ENCODE measurements at regions not wholly inside any gene's neighbourhood (a gene's known extent, or its start where the extent isn't known, plus 50 kb on each side); places are given as distances from the start of the nearest gene placed in this dataset.

- 54% methylated on average over 4 of the region's 4 CpGs for WGBS (ENCODE audit: missing lambda C conversion rate)
- CTCF ChIA-PET: no interaction called here
- no peak overlapping the region for H3K4me3 ChIP-seq
- no peak for ATAC-seq
- H3K9me3 ChIP-seq: no peaks in the 10 kb centered on the region
- TF ChIP-seq FOXS1 (CRISPR knock-in tag; IDR thresholded peaks at IDR 0.05) (no peak), SREBF2 (IDR thresholded peaks at IDR 0.05) (no peak), CTCF (IDR thresholded peaks at IDR 0.05) (no peak), ELK1 (IDR thresholded peaks at IDR 0.05; ENCODE audit: low read depth, low read length) (no peak), FOSL2 (IDR thresholded peaks at IDR 0.05) (no peak), FOSL2 (CRISPR knock-in tag; IDR thresholded peaks at IDR 0.05) (no peak), JUN (IDR thresholded peaks at IDR 0.05) (no peak), HOXB13 (CRISPR knock-in tag; IDR thresholded peaks at IDR 0.05; ENCODE audit: low read depth) (no peak), ZNF302 (CRISPR knock-in tag; IDR thresholded peaks at IDR 0.05) (no peak), HES2 (IDR thresholded peaks at IDR 0.05) (no peak), JUNB (IDR thresholded peaks at IDR 0.05) (no peak), CBX2 (IDR thresholded peaks at IDR 0.05; ENCODE audit: borderline replicate concordance, low read depth) (no peak), ZFP36 (IDR thresholded peaks at IDR 0.05; ENCODE audit: borderline replicate concordance, partially characterized antibody) (no peak), KDM5A (IDR thresholded peaks at IDR 0.05) (no peak), RCOR1 (IDR thresholded peaks at IDR 0.05; ENCODE audit: low read depth, low read length) (no peak), CEBPB (IDR thresholded peaks at IDR 0.05) (no peak), ZC3H11A (IDR thresholded peaks at IDR 0.05) (no peak)
- H3K27ac ChIP-seq: no peak overlapping the region
- no peak overlapping the region for H3K4me2 ChIP-seq
- no peaks in the 10 kb centered on the region for H3K4me1 ChIP-seq
- FAIRE-seq: no peak
- DNase-seq (ENCODE audit: low read depth in 1 of 2, low spot score in 1 of 2): no peak
- POLR2A ChIA-PET: no interaction called here
Measured at GRCh38 chr6:113619077-113619476, 238.1 kb upstream of the MARCKS start.

GRCh38 chr6:113620386-113620785 lies 236.8 kb upstream of the MARCKS start:
- 94% methylated on average over 2 of the region's 2 CpGs for WGBS (ENCODE audit: missing lambda C conversion rate)
- FAIRE-seq: no peak
- no peak for DNase-seq (ENCODE audit: low read depth in 1 of 2, low spot score in 1 of 2)
- POLR2A ChIA-PET: no interaction called here
- CTCF ChIA-PET: interaction anchor here (1.7 kb wide), 1 partner anchor 12 kb away, joined by 3 read pairs; no protein-coding TSS in a partner anchor
- H3K4me2 ChIP-seq: no peak overlapping the region
- no peak for ATAC-seq
- no peaks in the 10 kb centered on the region for H3K9me3 ChIP-seq
- H3K4me1 ChIP-seq: no peaks in the 10 kb centered on the region
- H3K27ac ChIP-seq: no peak overlapping the region
- no peak overlapping the region for H3K4me3 ChIP-seq
- TF ChIP-seq ELK1 (IDR thresholded peaks at IDR 0.05; ENCODE audit: low read depth, low read length): no peak
- TF ChIP-seq EP300 (IDR thresholded peaks at IDR 0.05): no peak
- TF ChIP-seq HMGXB4 (CRISPR knock-in tag; IDR thresholded peaks at IDR 0.05; ENCODE audit: borderline replicate concordance): no peak

- Histone ChIP-seq H3K4me3 (no peak overlapping the region), H3K27ac (no peak overlapping the region), H3K4me2 (no peak overlapping the region), H3K4me1 (no peaks in the 10 kb centered on the region), H3K9me3 (no peaks in the 10 kb centered on the region)
- ChIA-PET POLR2A (no interaction called here), CTCF (no interaction called here)
- 89% methylated on average over 5 of the region's 5 CpGs for WGBS (ENCODE audit: missing lambda C conversion rate)
- DNase-seq (ENCODE audit: low read depth in 1 of 2, low spot score in 1 of 2) (no peak), FAIRE-seq (no peak), ATAC-seq (no peak)
- TF ChIP-seq RAD21 (conservative IDR thresholded peaks at IDR 0.05 in 1 of 2, IDR thresholded peaks at IDR 0.05 in 1 of 2) (no peak), HOXB5 (CRISPR knock-in tag; IDR thresholded peaks at IDR 0.05) (no peak), CHD2 (IDR thresholded peaks at IDR 0.05; ENCODE audit: low read length, partially characterized antibody) (no peak)
Measured at GRCh38 chr6:113622254-113622653, 234.9 kb upstream of the MARCKS start.

All from A549 (cell line).